ENCODE measurements at regions not wholly inside any gene's neighbourhood (a gene's known extent, or its start where the extent isn't known, plus 50 kb on each side); places are given as distances from the start of the nearest gene placed in this dataset.

- H3K4me3 ChIP-seq (replicated peaks; ENCODE audit: low read depth, low read length) = no peak overlapping the region
- TF ChIP-seq, protein P1, sequence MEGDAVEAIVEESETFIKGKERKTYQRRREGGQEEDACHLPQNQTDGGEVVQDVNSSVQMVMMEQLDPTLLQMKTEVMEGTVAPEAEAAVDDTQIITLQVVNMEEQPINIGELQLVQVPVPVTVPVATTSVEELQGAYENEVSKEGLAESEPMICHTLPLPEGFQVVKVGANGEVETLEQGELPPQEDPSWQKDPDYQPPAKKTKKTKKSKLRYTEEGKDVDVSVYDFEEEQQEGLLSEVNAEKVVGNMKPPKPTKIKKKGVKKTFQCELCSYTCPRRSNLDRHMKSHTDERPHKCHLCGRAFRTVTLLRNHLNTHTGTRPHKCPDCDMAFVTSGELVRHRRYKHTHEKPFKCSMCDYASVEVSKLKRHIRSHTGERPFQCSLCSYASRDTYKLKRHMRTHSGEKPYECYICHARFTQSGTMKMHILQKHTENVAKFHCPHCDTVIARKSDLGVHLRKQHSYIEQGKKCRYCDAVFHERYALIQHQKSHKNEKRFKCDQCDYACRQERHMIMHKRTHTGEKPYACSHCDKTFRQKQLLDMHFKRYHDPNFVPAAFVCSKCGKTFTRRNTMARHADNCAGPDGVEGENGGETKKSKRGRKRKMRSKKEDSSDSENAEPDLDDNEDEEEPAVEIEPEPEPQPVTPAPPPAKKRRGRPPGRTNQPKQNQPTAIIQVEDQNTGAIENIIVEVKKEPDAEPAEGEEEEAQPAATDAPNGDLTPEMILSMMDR (IDR thresholded peaks at IDR 0.05; ENCODE audit: low read depth, low read length, missing control alignments) = no peak
- DNase-seq (ENCODE audit: extremely low read depth, low read depth) = no peak
These were observed 273.7 kb downstream of the SYK start for GRCh38 chr9:91075279-91075678.

- DNase-seq (ENCODE audit: extremely low read depth, low read depth) = no peak
- TF ChIP-seq, protein P1 (IDR thresholded peaks at IDR 0.05; ENCODE audit: low read depth, low read length, missing control alignments) = no peak
- no peak overlapping the region for H3K4me3 ChIP-seq (replicated peaks; ENCODE audit: low read depth, low read length)
These were observed 276.2 kb downstream of the SYK start for GRCh38 chr9:91077624-91078368.

GRCh38 chr9:91078369-91078695, 276.7 kb downstream of the SYK start:
- DNase-seq (ENCODE audit: extremely low read depth, low read depth) = no peak
- H3K4me3 ChIP-seq (replicated peaks; ENCODE audit: low read depth, low read length) = no peak overlapping the region
- TF ChIP-seq, protein P1 (IDR thresholded peaks at IDR 0.05; ENCODE audit: low read depth, low read length, missing control alignments) = no peak

GRCh38 chr9:91082731-91083130, 279.0 kb downstream of the AUH start:
- TF ChIP-seq, protein P1 (IDR thresholded peaks at IDR 0.05; ENCODE audit: low read depth, low read length, missing control alignments) = no peak
- DNase-seq (ENCODE audit: extremely low read depth, low read depth) = no peak
- H3K4me3 ChIP-seq (replicated peaks; ENCODE audit: low read depth, low read length) = no peak overlapping the region

GRCh38 chr9:91084896-91085516, 276.7 kb downstream of the AUH start:
- TF ChIP-seq, protein P1 (IDR thresholded peaks at IDR 0.05; ENCODE audit: low read depth, low read length, missing control alignments) = no peak
- DNase-seq (ENCODE audit: extremely low read depth, low read depth) = no peak
- no peak overlapping the region for H3K4me3 ChIP-seq (replicated peaks; ENCODE audit: low read depth, low read length)

DNA sequence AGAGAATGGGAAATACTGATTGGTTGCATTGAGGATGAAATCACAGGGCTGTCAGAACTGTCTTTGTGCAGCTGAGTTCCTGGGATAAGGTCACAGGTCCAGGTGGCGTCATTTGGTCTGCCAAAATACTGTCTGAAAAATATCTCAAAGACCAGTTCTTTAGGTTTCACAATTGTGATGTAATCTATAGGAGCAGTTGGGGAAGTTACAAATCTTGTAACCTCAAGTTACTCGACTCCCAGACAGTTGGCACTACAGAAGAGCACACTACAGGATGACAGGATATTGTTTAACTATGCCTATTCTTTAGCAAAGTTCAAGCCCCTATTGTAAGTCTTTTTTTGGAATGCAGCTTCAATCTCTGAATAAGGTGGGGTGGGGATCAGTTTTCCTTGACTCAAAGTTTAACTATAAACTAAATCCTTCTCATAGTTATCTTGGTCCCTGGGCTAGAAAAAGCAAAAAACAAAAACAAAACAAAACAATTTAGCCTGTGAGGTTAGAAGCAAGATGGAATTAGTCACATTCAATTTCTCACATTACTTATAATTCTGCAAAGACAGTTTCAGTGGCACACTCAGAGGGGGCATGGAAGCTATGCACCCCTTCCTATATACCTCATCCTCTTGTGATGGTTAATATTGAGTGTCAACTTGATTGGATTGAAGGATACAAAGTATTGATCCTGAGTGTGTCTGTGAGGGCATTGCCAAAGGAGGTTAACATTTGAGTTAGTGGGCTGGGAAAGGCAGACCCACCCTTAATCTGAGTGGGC, 276.0 kb downstream of the AUH start:
- TF ChIP-seq, protein P1 (IDR thresholded peaks at IDR 0.05; ENCODE audit: low read depth, low read length, missing control alignments) = no peak
- no peak for DNase-seq (ENCODE audit: extremely low read depth, low read depth)
- H3K4me3 ChIP-seq (replicated peaks; ENCODE audit: low read depth, low read length) = no peak overlapping the region

Data from HFF-Myc (cell line).